GM18868 (cell line): ENCODE measurements at regions not wholly inside any gene's neighbourhood (a gene's known extent, or its start where the extent isn't known, plus 50 kb on each side); places are given as distances from the start of the nearest gene placed in this dataset.
A peak's percentile ranks its signal among the peaks of the same experiment; 100 is the strongest.
"Not testable (repeated sequence)": the region's sequence is repeated elsewhere in the genome, so short reads cannot be mapped to it uniquely, and the experiment has no call there.

ENCODE experiments used
- ATAC-seq: cut with Tn5 transposase; IDR thresholded peaks from one replicate; pipeline ENCODE4 v1.9.1; 2021; ENCODE audit warnings: mild to moderate bottlenecking, moderate library complexity; ENCODE audit not compliant: unreplicated experiment

DNA sequence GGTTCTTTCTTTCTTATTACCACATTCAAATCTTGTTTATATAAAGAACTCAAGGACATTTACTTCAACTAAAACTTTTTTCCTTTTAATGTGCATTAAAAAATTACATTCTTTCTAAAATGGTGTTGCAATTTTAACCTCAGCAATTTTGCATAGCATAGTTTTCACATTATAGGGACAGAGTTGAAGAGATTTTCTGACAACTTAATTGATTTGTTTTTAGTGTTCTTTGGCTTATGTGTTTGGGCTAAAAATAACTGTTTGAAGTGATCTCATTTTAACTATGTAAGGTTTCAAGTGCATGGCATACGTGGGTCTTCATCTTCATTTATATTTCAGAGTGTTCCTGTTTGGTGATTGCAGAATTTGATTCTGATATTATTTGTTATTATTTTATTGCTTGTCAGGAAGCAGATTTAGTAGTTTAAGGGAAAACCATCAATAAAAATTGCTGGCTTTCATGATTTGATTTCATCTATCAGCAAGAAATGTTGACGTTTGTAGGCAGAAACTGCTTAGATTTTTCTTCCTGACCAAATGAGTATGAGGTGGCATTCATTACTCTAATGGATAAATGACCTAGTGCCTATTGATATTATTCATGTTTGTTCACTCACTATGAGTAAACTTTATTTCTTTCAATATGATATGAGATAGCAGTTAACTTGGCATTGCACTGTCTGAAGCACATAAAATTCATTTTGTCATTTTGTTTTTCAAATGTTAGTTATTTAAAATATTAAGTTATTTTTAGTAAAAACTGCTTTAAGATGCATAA is 398.4 kb downstream of the NUP35 start:
- ATAC-seq = no peak

DNA sequence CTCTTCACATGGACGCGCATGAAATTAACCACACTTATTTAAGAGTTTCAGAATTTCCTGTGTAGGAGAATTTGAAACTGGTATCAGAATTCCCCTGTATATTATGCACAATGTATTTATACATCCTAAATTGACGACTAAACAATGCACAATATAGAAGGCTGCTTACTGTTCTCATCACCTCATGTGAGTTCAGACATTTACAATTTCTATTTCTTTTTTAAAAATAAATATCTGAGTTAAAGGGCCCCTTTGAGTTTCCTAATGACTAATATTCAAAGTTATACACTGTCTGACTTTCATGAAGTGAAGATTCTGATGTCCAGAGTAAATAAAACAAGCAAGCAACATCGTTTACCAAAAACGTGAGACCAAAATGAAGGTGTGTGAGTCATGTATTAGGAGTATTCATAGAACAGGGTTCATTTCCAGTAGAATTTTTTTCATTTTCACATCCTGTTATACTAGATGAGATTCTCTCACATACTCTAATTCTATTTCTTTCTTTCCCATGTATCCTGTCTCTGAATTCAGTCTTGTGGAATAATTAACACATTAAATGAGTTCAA is 406.2 kb downstream of the NUP35 start:
- peak; percentile 97 for ATAC-seq

DNA sequence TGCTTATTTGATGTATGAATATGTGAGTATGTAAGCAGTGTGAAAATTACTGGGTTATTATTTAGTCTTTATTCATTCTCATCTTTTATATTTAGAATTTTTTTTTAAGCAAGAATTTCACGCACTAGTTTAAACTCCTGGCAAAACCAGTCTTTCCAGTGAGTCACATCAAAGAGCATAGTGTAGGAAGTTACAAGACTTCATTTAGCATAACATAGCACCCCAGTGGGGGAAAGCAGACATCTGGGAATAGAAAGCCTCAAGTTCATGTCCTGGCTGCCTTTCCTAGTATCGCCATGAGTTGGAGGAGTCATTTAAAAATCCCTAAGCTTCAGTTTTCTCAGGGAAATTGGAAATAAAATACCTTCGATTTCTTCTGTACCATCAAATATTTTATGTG is 408.3 kb downstream of the NUP35 start:
- ATAC-seq = no peak

DNA sequence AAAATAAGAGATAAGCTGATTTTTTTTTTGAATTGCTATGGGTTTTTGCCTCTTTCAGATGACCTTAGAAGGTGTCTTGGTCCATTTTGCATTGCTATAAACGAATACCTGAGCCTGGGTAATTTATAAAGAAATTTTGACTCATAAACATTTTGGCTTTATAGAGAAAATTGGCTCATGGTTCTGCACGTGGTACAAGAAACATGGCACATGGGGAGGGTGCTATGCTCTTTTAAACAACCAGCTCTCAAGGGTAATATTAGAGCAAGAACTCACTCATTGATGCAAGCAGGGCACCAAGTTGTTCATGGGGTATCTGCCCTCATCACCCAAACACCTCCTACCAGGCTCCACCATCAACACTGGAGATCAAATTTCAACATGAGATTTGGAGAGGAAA is 408.8 kb downstream of the NUP35 start:
- ATAC-seq = no peak

DNA sequence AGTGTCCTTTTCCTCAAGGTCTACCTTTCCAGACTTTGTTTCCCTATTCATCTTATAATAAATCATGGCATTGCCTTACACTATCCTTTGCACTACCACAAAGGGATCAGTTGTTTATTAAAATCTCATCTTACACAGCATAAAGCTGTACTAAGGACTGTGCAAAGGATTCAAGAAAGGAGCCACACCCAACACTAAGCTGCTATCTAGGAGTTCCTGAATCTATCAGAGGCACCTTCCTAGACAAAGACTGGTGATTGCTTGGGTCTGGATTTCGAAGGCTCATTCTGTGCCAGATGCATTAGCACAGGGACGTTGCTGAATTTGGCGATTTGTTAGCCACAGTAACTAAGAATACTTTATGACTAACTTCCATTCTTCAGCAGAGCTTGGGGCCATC is 412.0 kb downstream of the NUP35 start:
- ATAC-seq = no peak

DNA sequence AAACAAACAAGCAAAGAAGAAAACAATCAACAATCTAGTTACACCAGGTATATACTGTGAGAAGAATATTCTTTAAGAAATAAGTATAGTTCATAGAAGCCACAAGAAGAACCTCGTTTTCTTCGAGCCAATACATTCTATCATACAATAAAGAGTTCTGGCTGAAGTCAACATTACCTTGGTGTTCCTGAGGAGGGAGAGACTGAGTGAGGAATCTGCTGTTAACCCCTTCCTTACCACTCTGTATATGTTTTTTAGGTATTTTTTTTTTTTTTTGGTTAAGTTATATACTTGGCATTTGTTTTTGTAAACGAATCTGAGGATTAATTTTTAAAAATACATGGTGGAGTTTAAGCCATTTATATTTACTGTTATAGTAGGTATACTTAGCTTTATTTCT is 412.5 kb downstream of the NUP35 start:
- no peak for ATAC-seq

DNA sequence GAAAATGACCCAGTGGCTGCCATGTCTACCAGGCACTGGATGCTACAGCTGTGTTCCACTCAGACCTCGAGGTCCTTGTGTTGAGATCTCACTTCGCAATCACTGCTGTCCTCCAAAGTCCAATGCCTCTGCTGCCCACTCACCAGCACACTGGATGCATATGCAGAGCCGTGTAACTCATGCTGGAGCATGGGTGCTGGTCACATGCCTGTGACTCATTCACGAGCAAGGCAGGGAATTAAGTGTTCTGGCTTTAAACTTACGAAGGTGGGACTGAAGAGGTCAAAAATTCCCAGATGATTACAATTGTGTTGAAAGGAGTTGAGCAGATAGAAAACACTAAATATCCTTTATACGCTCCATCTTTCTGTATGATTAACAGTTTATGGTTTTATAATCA is 417.5 kb downstream of the NUP35 start:
- no peak for ATAC-seq

DNA sequence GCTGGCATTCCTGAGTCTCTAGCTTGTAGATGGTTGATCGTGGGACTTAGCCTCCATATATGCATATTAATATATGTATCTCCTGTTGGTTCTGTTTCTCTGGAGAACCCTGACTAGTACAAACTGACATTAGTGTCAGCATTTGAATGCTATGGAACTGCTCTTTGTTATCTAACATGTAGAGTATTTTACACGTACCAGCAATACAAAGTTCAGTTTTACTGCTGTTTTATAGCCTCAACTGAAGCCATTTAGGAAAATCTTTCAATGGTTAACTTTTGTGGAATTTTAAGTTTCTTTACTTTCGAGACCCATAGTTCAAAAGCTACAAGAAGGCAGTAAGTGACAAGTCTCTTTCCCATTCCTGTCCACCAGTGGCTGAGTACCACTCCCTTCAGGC is 418.4 kb downstream of the NUP35 start:
- no peak for ATAC-seq

DNA sequence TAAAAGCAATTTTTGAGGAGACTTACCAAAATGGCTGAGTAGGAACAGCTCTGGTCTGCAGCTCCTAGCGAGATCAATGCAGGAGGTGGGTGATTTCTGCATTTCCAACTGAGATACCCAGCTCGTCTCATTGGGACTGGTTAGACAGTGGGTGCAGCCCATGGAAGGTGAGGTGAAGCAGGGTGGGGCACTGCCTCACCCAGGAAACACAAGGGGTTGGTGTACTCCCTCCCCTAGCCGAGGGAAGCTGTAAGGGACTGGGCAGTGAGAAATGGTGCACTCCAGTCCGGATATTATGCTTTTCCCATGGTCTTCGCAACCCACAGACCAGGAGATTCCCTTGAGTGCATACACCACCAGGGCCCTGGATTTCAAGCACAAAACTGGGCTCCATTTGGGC is 419.0 kb downstream of the NUP35 start:
- ATAC-seq = peak; percentile 21

DNA sequence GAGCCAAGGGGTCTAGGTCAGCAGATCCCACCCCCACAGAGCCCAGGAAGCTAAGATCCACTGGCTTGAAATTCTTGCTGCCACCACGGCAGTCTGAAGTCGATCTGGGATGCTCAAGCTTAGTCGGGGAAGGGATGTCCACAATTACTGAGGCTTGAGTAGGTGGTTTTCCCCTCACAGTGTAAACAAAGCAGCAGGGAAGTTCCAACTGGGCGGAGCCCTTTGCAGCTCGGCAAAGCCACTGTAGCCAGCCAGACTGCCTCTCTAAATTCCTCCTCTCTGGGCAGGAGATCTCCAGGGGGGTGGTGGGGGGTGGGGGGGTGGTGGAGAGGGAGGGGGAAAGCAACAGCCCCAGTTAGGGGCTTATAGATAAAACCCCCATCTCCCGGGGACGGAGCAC is 419.5 kb downstream of the NUP35 start:
- peak; percentile 99 for ATAC-seq

DNA sequence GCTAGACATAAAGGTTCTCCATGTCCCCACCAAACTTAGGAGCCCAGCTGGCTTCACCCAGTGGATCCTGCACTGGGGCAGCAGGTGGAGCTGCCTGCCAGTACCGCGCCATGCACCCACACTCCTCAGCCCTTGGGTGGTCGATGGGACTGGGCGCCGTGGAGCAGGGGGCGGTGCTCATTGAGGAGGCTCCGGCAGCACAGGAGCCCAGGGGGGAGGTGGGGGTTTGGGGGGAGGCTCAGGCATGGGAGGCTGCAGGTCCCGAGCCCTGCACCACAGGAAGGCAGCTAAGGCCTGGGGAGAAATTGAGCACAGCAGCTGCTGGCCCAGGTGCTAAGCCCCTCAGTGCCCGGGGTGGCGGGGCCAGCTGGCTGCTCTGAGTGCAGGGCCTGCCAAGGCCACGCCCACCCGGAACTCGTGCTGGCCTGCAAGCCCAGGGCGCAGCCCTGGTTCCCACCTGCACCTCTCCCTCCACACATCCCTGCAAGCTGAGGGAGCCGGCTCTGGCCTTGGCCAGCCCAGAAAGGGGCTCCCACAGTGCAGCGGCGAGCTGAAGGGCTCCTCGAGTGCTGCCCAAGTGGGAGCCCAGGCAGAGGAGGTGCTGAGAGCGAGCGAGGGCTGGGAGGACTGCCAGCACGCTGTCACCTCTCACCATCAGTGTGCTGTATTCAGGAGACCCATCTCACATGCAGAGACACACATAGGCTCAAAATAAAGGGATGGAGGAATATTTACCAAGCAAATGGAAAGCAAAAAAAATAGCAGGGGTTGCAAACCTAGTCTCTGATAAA is 422.5 kb downstream of the NUP35 start:
- ATAC-seq = not testable (repeated sequence)

DNA sequence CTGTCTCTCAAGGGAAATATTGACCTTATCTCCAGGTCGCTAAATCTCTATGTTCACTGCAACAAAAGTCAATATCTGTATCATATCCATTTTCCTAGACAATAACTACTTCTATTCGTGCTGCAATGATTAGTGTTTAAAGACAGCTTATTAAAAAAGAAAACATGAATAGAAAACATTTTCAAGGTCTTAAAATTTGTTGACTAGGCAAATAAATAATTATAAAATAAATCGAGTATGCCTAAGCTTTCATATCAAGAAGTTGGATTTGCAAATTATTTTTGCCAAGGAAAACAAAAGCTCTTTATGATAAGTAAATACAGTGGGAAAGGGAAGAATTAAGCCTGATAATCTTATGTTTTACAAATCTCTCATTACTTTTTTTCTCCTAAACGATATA is 428.5 kb downstream of the NUP35 start:
- ATAC-seq = no peak

DNA sequence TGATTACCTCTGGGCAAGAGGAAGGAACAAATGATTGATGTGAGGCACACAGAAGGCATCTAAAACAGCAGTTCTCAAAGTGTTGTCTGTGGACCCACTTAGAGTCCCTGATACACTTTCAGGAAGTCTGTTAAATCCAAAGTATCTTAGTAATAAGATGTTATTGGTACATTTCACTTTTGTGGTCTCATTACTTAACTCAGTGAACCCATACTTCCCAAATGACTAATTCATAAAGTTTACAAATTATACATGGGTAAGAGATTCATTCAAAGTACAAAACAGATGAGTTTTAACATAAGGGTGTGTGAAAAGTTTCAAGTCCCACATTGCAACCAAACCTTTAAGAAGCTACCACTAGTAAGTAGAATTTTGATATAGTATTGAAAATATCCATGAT is 440.5 kb downstream of the NUP35 start:
- ATAC-seq = peak; percentile 51

DNA sequence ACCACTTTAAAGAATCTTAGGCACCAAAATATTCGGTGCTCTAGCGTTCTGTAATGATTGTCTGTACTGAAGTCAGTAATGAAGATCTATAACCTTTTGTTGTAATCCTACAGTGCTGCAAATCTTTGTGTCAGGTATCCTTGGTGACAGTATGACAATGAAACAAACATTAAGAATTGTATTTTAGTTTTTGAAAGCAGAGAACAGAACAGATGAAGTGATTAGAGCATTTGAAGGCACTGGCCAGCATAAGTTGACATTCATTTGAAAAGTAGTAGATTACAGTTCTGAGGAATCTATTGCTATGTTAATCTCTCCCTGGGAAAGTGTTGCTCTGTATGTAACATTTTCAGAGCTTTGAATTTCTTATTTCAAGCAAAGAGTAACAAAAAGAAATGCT is 451.2 kb downstream of the NUP35 start:
- ATAC-seq = no peak

DNA sequence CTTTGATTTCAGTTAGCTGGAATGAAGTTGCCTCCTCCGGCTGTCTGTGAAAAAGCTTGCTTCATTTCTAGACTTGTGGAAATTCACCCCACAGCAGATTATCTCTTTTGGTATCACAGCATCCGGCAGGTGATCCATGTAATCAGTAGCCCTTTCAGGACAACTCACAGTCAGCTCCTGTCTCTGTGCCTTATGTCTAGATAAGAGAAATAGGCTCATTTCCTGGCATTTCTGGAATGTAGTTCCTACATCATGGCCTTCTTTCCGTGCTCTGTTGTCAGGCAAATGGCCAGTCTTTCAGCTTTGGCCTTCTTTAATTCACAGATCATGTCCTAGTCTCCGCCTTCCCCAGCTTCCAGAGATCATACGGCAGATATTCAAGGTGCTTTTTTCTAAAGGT is 455.4 kb downstream of the NUP35 start:
- ATAC-seq = no peak

DNA sequence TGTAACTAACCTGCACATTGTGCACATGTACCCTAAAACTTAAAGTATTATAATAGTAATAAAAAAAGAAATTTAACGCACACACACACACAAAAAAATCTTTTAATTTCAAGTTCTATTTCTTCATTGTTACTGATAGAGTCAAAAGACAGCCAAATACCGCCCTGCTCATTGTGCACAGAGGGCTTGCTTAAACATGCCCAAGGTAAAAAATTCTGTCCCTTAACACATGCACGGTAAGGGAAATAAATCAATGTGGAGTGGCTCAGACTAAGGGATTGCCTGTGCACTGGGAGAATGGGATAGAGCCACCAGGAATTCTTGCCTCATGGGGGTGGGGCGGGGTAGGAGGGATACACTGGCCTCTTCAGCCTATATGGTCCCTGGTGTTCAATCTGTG is 468.0 kb downstream of the NUP35 start:
- no peak for ATAC-seq

DNA sequence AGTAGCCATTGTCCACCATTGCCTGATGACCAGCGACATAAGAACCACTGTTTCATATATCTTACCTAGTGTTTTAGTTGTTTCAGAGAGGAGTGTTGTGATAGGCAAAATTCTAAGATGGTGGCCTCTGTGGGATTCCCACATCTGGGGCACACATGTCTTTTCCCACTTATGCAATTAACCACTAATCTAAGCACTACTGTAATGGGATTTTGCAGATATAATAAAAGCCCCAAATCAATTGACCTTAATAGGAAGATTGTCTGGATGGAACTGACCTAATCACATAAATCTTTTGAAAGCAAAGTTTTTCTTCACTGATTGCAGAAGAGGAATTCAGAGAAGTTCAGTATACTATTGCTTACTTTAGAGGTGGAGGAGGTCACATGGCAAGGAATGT is 469.9 kb downstream of the NUP35 start:
- ATAC-seq = no peak

DNA sequence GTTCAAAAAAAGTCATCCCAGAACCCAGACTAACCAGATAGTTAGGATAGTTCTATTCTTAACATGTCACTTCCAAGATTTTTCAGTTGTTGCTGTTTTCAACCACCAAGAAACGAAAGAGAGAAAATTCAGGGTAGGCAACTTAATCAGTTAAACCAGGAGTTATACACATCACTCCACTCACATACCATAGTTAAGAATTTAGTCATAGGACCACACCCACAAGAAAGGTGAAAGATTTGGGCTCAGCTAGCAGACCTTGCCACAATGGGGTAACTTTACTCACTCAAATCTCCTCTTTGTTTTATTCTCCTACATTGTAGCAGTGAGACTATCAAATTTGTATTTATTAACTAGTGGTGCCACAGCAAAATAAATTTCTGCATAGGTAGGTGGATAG is 473.6 kb downstream of the NUP35 start:
- no peak for ATAC-seq

DNA sequence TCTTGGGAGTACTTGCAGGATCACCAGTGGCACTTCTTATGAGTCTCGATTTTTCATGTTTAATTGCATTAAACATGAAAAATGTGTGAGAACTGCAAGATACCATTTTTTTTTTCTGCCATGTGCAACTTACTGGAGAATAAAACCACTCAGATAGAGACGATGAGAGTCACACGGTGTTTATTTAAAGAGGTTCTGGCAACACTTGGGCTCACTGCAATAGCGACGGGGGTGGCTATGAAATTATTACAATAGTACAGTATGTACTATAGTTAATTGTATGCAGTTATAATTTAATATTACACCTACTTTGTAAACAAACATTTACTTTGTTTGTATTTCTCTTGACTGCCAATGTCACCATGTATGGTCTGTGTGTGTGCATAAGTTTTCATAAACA is 479.8 kb downstream of the NUP35 start:
- no peak for ATAC-seq

DNA sequence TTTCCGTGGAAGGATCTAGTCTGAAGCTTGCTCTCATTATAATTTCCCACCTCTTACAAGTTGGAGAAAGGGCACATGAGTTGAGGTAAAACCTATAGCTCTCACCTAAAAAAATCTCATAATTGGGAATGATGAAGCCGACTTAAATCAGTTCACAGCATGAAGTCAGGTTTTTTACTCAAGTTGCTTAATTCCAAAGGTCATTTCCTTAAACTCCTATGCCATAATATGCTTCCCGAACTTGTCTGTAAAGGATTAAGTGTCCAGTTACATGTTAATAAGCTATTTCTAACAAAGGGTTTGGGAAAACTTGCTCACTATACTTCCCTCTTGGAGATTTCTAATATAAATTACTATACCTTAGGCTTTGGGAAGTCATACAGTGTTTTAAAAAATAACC is 481.2 kb downstream of the NUP35 start:
- ATAC-seq = no peak

DNA sequence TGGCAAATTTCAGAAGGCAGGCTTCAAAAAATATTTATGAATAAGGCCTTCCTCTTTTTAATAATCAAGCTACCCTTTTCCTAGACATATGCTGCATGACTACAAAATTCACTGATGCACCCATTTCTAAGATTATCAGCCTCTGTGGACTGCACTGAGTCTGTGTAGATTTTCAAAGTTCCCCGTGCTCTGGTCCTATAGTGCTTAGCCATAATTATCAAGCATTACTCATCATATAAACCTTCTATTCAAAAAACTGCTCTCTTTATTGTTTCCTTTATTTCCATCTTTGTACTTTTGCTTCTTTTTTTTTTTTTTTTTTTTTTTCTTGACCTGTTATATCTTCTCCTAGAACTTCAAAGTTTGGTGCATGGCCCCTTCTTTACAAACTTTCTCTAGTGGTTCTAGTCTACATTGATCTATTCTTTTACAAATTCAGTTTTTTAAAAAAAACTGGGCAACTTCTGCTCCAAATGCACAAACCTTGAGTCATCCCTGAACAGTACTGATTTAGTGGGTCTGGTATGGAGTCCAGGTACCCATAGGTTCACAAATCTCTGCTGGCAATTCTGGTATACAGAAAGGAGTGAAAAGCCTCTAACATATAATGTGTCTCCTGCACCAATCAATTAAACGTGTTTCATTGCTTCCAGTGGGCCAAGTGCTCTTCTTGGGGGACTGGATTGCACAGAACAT is 481.9 kb downstream of the NUP35 start:
- ATAC-seq = no peak

DNA sequence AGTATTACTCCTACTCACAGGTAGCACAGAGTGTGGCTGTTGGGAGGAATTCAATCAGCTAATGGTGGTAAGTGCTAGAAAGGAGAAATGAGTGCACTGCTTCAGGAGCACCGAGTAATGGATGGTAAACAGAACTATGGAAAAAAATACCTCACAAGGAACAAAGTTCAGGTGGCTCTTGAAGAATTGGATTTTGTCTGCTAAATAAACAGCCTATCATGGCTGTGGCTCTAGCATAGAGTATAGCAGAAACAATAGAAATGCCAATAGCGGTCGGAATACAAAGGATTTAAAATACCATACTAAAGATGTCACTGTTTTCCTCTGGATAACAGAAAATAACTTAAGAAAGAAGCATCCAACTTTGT is 482.5 kb downstream of the NUP35 start:
- ATAC-seq = no peak
